Parathyroid adenoma (tissue), 2 donors: ENCODE measurements at regions not wholly inside any gene's neighbourhood (a gene's known extent, or its start where the extent isn't known, plus 50 kb on each side); places are given as distances from the start of the nearest gene placed in this dataset.
"Not testable (repeated sequence)": the region's sequence is repeated elsewhere in the genome, so short reads cannot be mapped to it uniquely, and the experiment has no call there.

Experiments
- H2AFZ ChIP-seq: fragments of 300-600 bp; sonication (generic); one replicate; pipeline ENCODE4 v1.7.0; 2017; ENCODE audit warnings: antibody characterized with exemption, mild to moderate bottlenecking
- H3K27ac ChIP-seq: fragments of 300-600 bp; sonication (generic); one replicate; pipeline ENCODE4 v1.7.0; 2017
- H3K27me3 ChIP-seq: fragments of 300-600 bp; sonication (generic); one replicate; pipeline ENCODE4 v1.7.0; 2017; ENCODE audit warnings: low read length; ENCODE audit not compliant: control insufficient read depth, insufficient read depth
- H3K36me3 ChIP-seq: fragments of 300-600 bp; sonication (generic); one replicate; pipeline ENCODE4 v1.7.0; 2017; ENCODE audit warnings: low read length; ENCODE audit not compliant: control insufficient read depth, insufficient read depth
- H3K4me1 ChIP-seq: fragments of 300-600 bp; sonication (generic); one replicate; pipeline ENCODE4 v1.7.0; 2017; ENCODE audit warnings: control low read depth
- H3K4me2 ChIP-seq: fragments of 300-600 bp; sonication (generic); one replicate; pipeline ENCODE4 v1.7.0; 2017; ENCODE audit warnings: low read length
- H3K4me3 ChIP-seq: fragments of 300-600 bp; sonication (generic); one replicate; pipeline ENCODE4 v1.7.0; 2017; ENCODE audit warnings: low read depth, low read length
- H3K79me2 ChIP-seq: fragments of 300-600 bp; sonication (generic); one replicate; pipeline ENCODE4 v1.7.0; 2017; ENCODE audit warnings: control low read depth
- H3K9ac ChIP-seq: fragments of 300-600 bp; sonication (generic); one replicate; pipeline ENCODE4 v1.7.0; 2017; ENCODE audit warnings: mild to moderate bottlenecking
- H3K9me3 ChIP-seq: fragments of 300-600 bp; sonication (generic); one replicate; pipeline ENCODE4 v1.7.0; 2017; ENCODE audit warnings: low read length; ENCODE audit not compliant: control insufficient read depth
- TF ChIP-seq, protein P1 (sequence below): fragments of 300-600 bp; sonication (generic); IDR thresholded peaks from one replicate; pipeline ENCODE4 v1.7.0; 2017; ENCODE audit warnings: antibody characterized with exemption, mild to moderate bottlenecking
- donor health status: primary hyperparathyroidism.

- Histone ChIP-seq H3K9me3 (no peaks in the 10 kb centered on the region), H3K27me3 (no peaks in the 10 kb centered on the region), H3K9ac (no peak overlapping the region), H3K79me2 (no peaks in the 10 kb centered on the region), H3K4me2 (no peak overlapping the region), H3K4me3 (no peak overlapping the region), H3K36me3 (no peaks in the 10 kb centered on the region), H3K27ac (no peak overlapping the region), H2AFZ (no peak overlapping the region), H3K4me1 (no peaks in the 10 kb centered on the region)
- TF ChIP-seq, protein P1, sequence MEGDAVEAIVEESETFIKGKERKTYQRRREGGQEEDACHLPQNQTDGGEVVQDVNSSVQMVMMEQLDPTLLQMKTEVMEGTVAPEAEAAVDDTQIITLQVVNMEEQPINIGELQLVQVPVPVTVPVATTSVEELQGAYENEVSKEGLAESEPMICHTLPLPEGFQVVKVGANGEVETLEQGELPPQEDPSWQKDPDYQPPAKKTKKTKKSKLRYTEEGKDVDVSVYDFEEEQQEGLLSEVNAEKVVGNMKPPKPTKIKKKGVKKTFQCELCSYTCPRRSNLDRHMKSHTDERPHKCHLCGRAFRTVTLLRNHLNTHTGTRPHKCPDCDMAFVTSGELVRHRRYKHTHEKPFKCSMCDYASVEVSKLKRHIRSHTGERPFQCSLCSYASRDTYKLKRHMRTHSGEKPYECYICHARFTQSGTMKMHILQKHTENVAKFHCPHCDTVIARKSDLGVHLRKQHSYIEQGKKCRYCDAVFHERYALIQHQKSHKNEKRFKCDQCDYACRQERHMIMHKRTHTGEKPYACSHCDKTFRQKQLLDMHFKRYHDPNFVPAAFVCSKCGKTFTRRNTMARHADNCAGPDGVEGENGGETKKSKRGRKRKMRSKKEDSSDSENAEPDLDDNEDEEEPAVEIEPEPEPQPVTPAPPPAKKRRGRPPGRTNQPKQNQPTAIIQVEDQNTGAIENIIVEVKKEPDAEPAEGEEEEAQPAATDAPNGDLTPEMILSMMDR = no peak
Measured at GRCh38 chr2:82330155-82330554, 2025.6 kb upstream of the LRRTM1 start.

GRCh38 chr2:82326180-82326767 is 2021.7 kb upstream of the LRRTM1 start:
- not testable (repeated sequence) for H3K27me3 ChIP-seq, H3K9ac ChIP-seq, H3K79me2 ChIP-seq, H3K36me3 ChIP-seq, H2AFZ ChIP-seq, H3K4me2 ChIP-seq, H3K27ac ChIP-seq, H3K4me1 ChIP-seq, H3K9me3 ChIP-seq, H3K4me3 ChIP-seq

GRCh38 chr2:82320296-82320695 is 2015.7 kb upstream of the LRRTM1 start:
- Histone ChIP-seq H3K27me3 (no peaks in the 10 kb centered on the region), H3K9me3 (no peaks in the 10 kb centered on the region), H3K27ac (no peak overlapping the region), H2AFZ (no peak overlapping the region), H3K36me3 (no peaks in the 10 kb centered on the region), H3K4me1 (no peaks in the 10 kb centered on the region), H3K4me3 (no peak overlapping the region), H3K4me2 (no peak overlapping the region), H3K9ac (no peak overlapping the region), H3K79me2 (no peaks in the 10 kb centered on the region)
- TF ChIP-seq, protein P1 = no peak

GRCh38 chr2:82317012-82317411 is 2012.5 kb upstream of the LRRTM1 start:
- no peaks in the 10 kb centered on the region for H3K79me2 ChIP-seq
- H3K4me2 ChIP-seq = no peak overlapping the region
- H3K4me1 ChIP-seq = no peaks in the 10 kb centered on the region
- TF ChIP-seq, protein P1 = no peak
- no peak overlapping the region for H3K4me3 ChIP-seq
- no peaks in the 10 kb centered on the region for H3K27me3 ChIP-seq
- no peaks in the 10 kb centered on the region for H3K36me3 ChIP-seq
- no peak overlapping the region for H3K9ac ChIP-seq
- H3K27ac ChIP-seq = no peak overlapping the region
- no peaks in the 10 kb centered on the region for H3K9me3 ChIP-seq
- no peak overlapping the region for H2AFZ ChIP-seq

- Histone ChIP-seq H2AFZ (no peak overlapping the region), H3K27ac (no peak overlapping the region), H3K4me2 (no peak overlapping the region), H3K27me3 (no peaks in the 10 kb centered on the region), H3K36me3 (no peaks in the 10 kb centered on the region), H3K4me3 (no peak overlapping the region), H3K4me1 (no peaks in the 10 kb centered on the region), H3K9ac (no peak overlapping the region), H3K79me2 (no peaks in the 10 kb centered on the region), H3K9me3 (no peaks in the 10 kb centered on the region)
- TF ChIP-seq, protein P1 = no peak
Measured at GRCh38 chr2:82316586-82316985, 2012.0 kb upstream of the LRRTM1 start.
